Thymus (tissue), 11 donors: ENCODE measurements at regions not wholly inside any gene's neighbourhood (a gene's known extent, or its start where the extent isn't known, plus 50 kb on each side); places are given as distances from the start of the nearest gene placed in this dataset.
A peak's percentile ranks its signal among the peaks of the same experiment; 100 is the strongest.

Experiments
- DNase-seq, 9 donors: peaks; one replicate each; pipeline ENCODE4 v3.0.0-alpha.2; 2013; ENCODE audit warnings: low spot score in 9 of 9, low read depth in 6 of 9, missing footprints in 1 of 9
- H3K27ac ChIP-seq, 2 donors: one replicate each; pipeline ENCODE4 v1.5.1; 2013; ENCODE audit warnings: control low read depth in 1 of 2, low read depth in 1 of 2, low read length in 1 of 2, mild to moderate bottlenecking in 1 of 2, moderate library complexity in 1 of 2
- H3K27me3 ChIP-seq, 2 donors: one replicate each; pipeline ENCODE4 v1.5.1; 2013; ENCODE audit warnings: low read length in 1 of 2; ENCODE audit not compliant: control insufficient read depth in 2 of 2, insufficient read depth in 1 of 2
- H3K36me3 ChIP-seq, 2 donors: one replicate each; pipeline ENCODE4 v1.5.1; 2013; ENCODE audit warnings: low read length in 1 of 2, mild to moderate bottlenecking in 1 of 2, moderate library complexity in 1 of 2; ENCODE audit not compliant: control insufficient read depth in 2 of 2, insufficient read depth in 2 of 2
- H3K4me1 ChIP-seq, 2 donors: one replicate each; pipeline ENCODE4 v1.5.1; 2013; ENCODE audit warnings: low read length in 2 of 2; ENCODE audit not compliant: control insufficient read depth in 2 of 2, insufficient read depth in 2 of 2
- H3K4me3 ChIP-seq, 2 donors: one replicate each; pipeline ENCODE4 v1.5.1; 2013; ENCODE audit warnings: low read length in 2 of 2, control low read depth in 1 of 2, mild to moderate bottlenecking in 1 of 2
- H3K9me3 ChIP-seq, 2 donors: one replicate each; pipeline ENCODE4 v1.5.1; 2013; ENCODE audit warnings: low read length in 1 of 2, mild to moderate bottlenecking in 1 of 2; ENCODE audit not compliant: control insufficient read depth in 2 of 2, insufficient read depth in 1 of 2
- WGBS: extraction: QIAGEN DNeasy Blood & Tissue Kit; methylation state at CpG from one replicate; pipeline ENCODE4 v1.1.7; 2013; 5-methylcytosine and 5-hydroxymethylcytosine counted together
- donor health status: healthy.

DNA sequence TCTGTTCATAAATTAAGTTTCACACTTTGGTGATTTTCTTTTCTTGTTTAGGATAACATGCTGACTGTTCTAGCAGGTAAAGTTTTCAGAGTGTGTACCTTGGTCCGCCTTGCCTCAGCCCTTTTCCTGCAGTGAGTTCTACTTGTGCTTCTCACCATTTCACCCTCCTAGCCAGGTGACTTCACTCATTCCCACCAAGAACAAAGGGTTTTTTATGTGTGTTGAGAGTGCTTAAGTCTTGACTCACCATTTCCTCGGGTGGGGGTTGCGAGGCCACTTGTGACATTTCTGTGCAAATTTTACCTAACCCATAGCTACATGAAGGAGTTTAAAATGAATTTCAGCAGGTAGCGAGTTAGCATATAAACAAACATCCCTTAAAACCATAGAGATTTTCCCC lies 81.4 kb downstream of the C3orf38 start:
- Histone ChIP-seq H3K4me3 (no peak overlapping the region), H3K27me3 (no peaks in the 10 kb centered on the region), H3K9me3 (no peaks in the 10 kb centered on the region), H3K27ac (no peak overlapping the region), H3K36me3 (no peaks in the 10 kb centered on the region), H3K4me1 (no peaks in the 10 kb centered on the region)
- 92% methylated on average over 4 of the region's 4 CpGs for WGBS
- DNase-seq: no peak

GRCh38 chr3:88231632-88232031 lies 81.9 kb downstream of the C3orf38 start:
- H3K4me3 ChIP-seq: no peak overlapping the region
- no peaks in the 10 kb centered on the region for H3K27me3 ChIP-seq
- 96% methylated on average over 1 of the region's 1 CpG for WGBS
- H3K4me1 ChIP-seq: no peaks in the 10 kb centered on the region
- no peak for DNase-seq
- no peaks in the 10 kb centered on the region for H3K9me3 ChIP-seq
- no peaks in the 10 kb centered on the region for H3K36me3 ChIP-seq
- H3K27ac ChIP-seq: no peak overlapping the region

GRCh38 chr3:88235102-88235501 lies 85.3 kb downstream of the C3orf38 start:
- Histone ChIP-seq H3K4me3 (no peak overlapping the region), H3K27ac (no peak overlapping the region), H3K27me3 (no peaks in the 10 kb centered on the region), H3K36me3 (no peaks in the 10 kb centered on the region), H3K9me3 (no peaks in the 10 kb centered on the region), H3K4me1 (no peaks in the 10 kb centered on the region)
- DNase-seq: no peak
- WGBS: 0% methylated on average over 1 of the region's 1 CpG

DNA sequence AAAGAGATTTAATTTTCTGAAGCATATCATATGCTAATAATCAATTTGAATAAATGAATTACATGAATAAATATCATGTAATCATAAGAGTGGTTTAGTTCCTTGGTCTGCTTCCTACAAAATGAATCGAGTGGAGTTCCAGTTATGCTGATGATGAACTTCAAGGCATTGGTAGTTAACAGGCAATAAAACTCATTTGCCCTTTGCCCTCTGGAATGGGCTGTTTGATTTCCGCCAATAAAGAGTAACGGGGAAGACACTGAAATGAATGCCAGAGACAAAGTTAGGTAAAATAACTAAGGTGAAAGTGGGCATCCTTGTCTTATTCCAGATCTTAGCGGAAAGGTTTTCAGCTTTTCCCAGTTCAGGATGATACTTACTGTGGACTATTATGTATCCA lies 90.1 kb downstream of the C3orf38 start:
- WGBS: 97% methylated on average over 4 of the region's 4 CpGs
- no peak for DNase-seq

DNA sequence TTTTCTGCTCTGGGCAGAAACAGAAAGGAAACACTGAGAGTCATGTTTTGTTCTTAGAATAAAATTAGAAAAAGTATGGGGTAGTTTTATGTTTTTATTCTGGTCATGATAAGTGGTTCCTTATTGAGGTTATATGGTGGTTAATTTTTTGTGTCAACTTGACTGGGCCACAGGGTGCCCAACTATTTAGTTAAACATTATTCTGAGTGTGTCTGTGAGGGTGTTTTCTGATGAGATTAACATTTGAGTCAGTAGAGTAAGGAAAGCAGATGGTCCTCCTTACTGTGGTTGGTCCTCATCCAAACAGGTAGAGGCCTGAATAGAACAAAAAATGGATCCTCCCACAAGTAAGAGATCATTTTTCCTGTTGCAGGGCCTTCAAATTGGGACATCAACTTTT lies 98.9 kb downstream of the C3orf38 start:
- Histone ChIP-seq H3K36me3 (no peaks in the 10 kb centered on the region), H3K4me3 (no peak overlapping the region), H3K4me1 (no peaks in the 10 kb centered on the region), H3K27me3 (no peaks in the 10 kb centered on the region), H3K27ac (no peak overlapping the region), H3K9me3 (peaks cover 0 to 5% of the 10 kb centered on the region in 2 donors)
- no peak for DNase-seq

More for the DNA sequence above, 90.1 kb downstream of the C3orf38 start:
- Histone ChIP-seq H3K4me1 (no peaks in the 10 kb centered on the region), H3K27ac (no peak overlapping the region), H3K4me3 (no peak overlapping the region), H3K36me3 (no peaks in the 10 kb centered on the region), H3K27me3 (no peaks in the 10 kb centered on the region), H3K9me3 (peaks cover 0 to 5% of the 10 kb centered on the region in 2 donors)

GRCh38 chr3:88259045-88259444 lies 109.3 kb downstream of the C3orf38 start:
- Histone ChIP-seq H3K9me3 (no peaks in the 10 kb centered on the region), H3K4me3 (no peak overlapping the region), H3K36me3 (no peaks in the 10 kb centered on the region), H3K27ac (no peak overlapping the region), H3K4me1 (no peaks in the 10 kb centered on the region), H3K27me3 (no peaks in the 10 kb centered on the region)
- no peak for DNase-seq
- 96% methylated on average over 4 of the region's 4 CpGs for WGBS

DNA sequence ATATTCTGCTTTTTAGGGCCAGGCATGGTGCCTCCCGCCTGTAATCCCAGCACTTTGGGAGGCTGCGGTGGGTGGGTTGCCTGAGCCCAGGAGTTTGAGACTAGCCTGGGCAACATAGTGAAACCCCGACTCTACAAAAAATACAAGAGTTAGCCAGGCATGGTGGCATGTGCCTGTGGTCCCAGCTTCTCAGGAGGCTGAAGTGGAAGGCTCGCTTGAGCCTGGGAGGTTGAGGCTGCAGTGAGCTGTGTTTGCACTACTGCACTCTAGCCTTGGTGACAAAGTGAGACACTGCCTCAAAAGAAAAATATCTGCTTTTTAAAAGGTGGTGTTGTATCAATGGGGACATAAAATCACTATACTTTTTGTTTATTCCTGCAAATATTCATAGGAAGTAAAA lies 112.8 kb downstream of the C3orf38 start:
- H3K4me3 ChIP-seq: no peak overlapping the region
- H3K27ac ChIP-seq: no peak overlapping the region
- no peaks in the 10 kb centered on the region for H3K9me3 ChIP-seq
- 69% methylated on average over 4 of the region's 4 CpGs for WGBS
- H3K36me3 ChIP-seq: no peaks in the 10 kb centered on the region
- no peaks in the 10 kb centered on the region for H3K4me1 ChIP-seq
- no peaks in the 10 kb centered on the region for H3K27me3 ChIP-seq
- peak in 1 of 9 donors; percentile 7 for DNase-seq

- no peaks in the 10 kb centered on the region for H3K9me3 ChIP-seq
- no peaks in the 10 kb centered on the region for H3K27me3 ChIP-seq
- H3K4me1 ChIP-seq: no peaks in the 10 kb centered on the region
- H3K4me3 ChIP-seq: no peak overlapping the region
- H3K27ac ChIP-seq: no peak overlapping the region
- DNase-seq: no peak
- WGBS: 94% methylated on average over 8 of the region's 8 CpGs
- H3K36me3 ChIP-seq: no peaks in the 10 kb centered on the region
These were observed 113.8 kb downstream of the C3orf38 start for GRCh38 chr3:88263417-88264100.

DNA sequence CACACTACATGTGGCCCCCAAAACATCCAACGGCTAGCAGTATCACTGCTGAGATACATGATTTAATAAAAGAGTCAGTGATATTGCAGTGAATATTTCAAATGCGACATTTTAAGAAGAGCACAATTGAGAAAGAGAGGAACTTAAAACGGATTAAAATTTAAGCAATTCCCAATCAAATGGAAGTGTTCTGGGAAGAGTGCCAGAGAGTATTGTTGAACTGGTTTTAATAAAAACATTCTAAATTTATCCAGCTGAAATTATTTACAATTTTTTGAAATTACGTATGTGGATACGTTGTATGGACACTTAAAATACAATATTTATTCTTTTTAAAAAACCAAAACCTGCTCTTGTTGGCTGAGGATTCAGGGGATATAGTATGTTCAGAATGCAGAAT lies 117.7 kb downstream of the C3orf38 start:
- Histone ChIP-seq H3K27me3 (no peaks in the 10 kb centered on the region), H3K4me3 (no peak overlapping the region), H3K27ac (no peak overlapping the region), H3K36me3 (no peaks in the 10 kb centered on the region), H3K4me1 (no peaks in the 10 kb centered on the region), H3K9me3 (no peaks in the 10 kb centered on the region)
- WGBS: 77% methylated on average over 5 of the region's 5 CpGs
- DNase-seq: no peak
